CD14-positive monocyte (primary cell): ENCODE measurements at regions not wholly inside any gene's neighbourhood (a gene's known extent, or its start where the extent isn't known, plus 50 kb on each side); places are given as distances from the start of the nearest gene placed in this dataset.

Experiments used
- DNase-seq, 3 donors: peaks; one replicate each; pipeline ENCODE4 v3.0.0-alpha.2; 2011 to 2022
- H2AFZ ChIP-seq: 2 replicates; pipeline ENCODE4 v1.6.0; 2012; ENCODE audit warnings: mild to moderate bottlenecking, low read depth, low read length, inconsistent platforms; ENCODE audit not compliant: insufficient read depth, poor library complexity, severe bottlenecking
- H3K27ac ChIP-seq, 2 donors: 1 replicate in 1 of 2; 2 replicates in 1 of 2; pipeline ENCODE4 v1.5.1; 2012 to 2013; ENCODE audit warnings: low read length in 2 of 2, control low read depth in 1 of 2, inconsistent platforms in 1 of 2, low read depth in 1 of 2, mild to moderate bottlenecking in 1 of 2
- H3K27me3 ChIP-seq, 2 donors: one replicate each; pipeline versions ENCODE4 v1.6.0 to v1.6.1; 2011 to 2013; ENCODE audit warnings: low read length in 2 of 2; ENCODE audit not compliant: control insufficient read depth in 2 of 2, insufficient read depth in 2 of 2
- H3K36me3 ChIP-seq, 2 donors: replicated peaks in 1 of 2; 1 replicate in 1 of 2; 2 replicates in 1 of 2; pipeline versions ENCODE4 v1.5.1 to v1.6.1; 2012 to 2013; ENCODE audit warnings: low read length in 2 of 2, control low read depth in 1 of 2, inconsistent platforms in 1 of 2, mild to moderate bottlenecking in 1 of 2; ENCODE audit not compliant: insufficient read depth in 2 of 2, control insufficient read depth in 1 of 2
- H3K4me1 ChIP-seq, 2 donors: 1 replicate in 1 of 2; 2 replicates in 1 of 2; pipeline versions ENCODE4 v1.5.1 to v1.6.1; 2012 to 2013; ENCODE audit warnings: low read length in 2 of 2, control low read depth in 1 of 2, inconsistent platforms in 1 of 2, mild to moderate bottlenecking in 1 of 2, moderate library complexity in 1 of 2; ENCODE audit not compliant: insufficient read depth in 2 of 2, control insufficient read depth in 1 of 2
- H3K4me2 ChIP-seq: replicated peaks from 2 replicates; pipeline ENCODE3; 2012; ENCODE audit warnings: low read length, moderate library complexity, mild to moderate bottlenecking; ENCODE audit not compliant: poor library complexity, severe bottlenecking; ENCODE audit errors: extremely low read depth
- H3K4me3 ChIP-seq, 3 experiments: fragments of 200-600 bp in 1 of 3; sonication (generic) in 1 of 3; replicated peaks in 1 of 3; 1 replicate in 2 of 3; 2 replicates in 1 of 3; pipeline ENCODE4 v1.5.1; 2011 to 2013; ENCODE audit warnings: low read length in 3 of 3, mild to moderate bottlenecking in 3 of 3, control low read depth in 2 of 3, low read depth in 2 of 3, inconsistent platforms in 1 of 3, moderate library complexity in 1 of 3
- H3K79me2 ChIP-seq: 2 replicates; pipeline ENCODE4 v1.6.0; 2012; ENCODE audit warnings: mild to moderate bottlenecking, control low read depth, inconsistent platforms, low read length, moderate library complexity; ENCODE audit not compliant: insufficient read depth
- H3K9ac ChIP-seq: 2 replicates; pipeline ENCODE4 v1.6.0; 2017; ENCODE audit warnings: low read length, mild to moderate bottlenecking; ENCODE audit not compliant: insufficient read depth, poor library complexity, severe bottlenecking
- H3K9me3 ChIP-seq, 2 donors: replicated peaks in 1 of 2; 1 replicate in 1 of 2; 2 replicates in 1 of 2; pipeline versions ENCODE4 v1.5.1 to v1.6.1; 2012 to 2013; ENCODE audit warnings: low read length in 2 of 2, control low read depth in 1 of 2; ENCODE audit not compliant: control insufficient read depth in 1 of 2, insufficient read depth in 1 of 2
- H4K20me1 ChIP-seq: 2 replicates; pipeline ENCODE4 v1.6.0; 2012; ENCODE audit warnings: mild to moderate bottlenecking, low read length, control low read depth, moderate library complexity; ENCODE audit not compliant: insufficient read depth
- H3K27ac Mint-ChIP-seq, 7 donors: one replicate each; pipeline ENCODE4 v1.8.0; 2020; ENCODE audit warnings: mild to moderate bottlenecking in 7 of 7, mixed read lengths in 7 of 7, moderate library complexity in 6 of 7, inconsistent platforms in 2 of 7
- H3K27me3 Mint-ChIP-seq, 3 donors: one replicate each; pipeline ENCODE4 v1.8.0; 2021 to 2022; ENCODE audit warnings: low read depth in 3 of 3, mild to moderate bottlenecking in 3 of 3, mixed read lengths in 3 of 3, moderate library complexity in 3 of 3, inconsistent platforms in 1 of 3
- H3K36me3 Mint-ChIP-seq, 2 donors: one replicate each; pipeline ENCODE4 v1.8.0; 2020; ENCODE audit warnings: mixed read lengths in 2 of 2, inconsistent platforms in 1 of 2, mild to moderate bottlenecking in 1 of 2
- H3K4me1 Mint-ChIP-seq: one replicate; pipeline ENCODE4 v1.8.0; 2020; ENCODE audit warnings: mild to moderate bottlenecking, mixed read lengths
- H3K4me3 Mint-ChIP-seq, 2 donors: one replicate each; pipeline ENCODE4 v1.8.0; 2020; ENCODE audit warnings: mild to moderate bottlenecking in 2 of 2, mixed read lengths in 2 of 2, moderate library complexity in 1 of 2
- H3K9me3 Mint-ChIP-seq, 7 donors: one replicate each; pipeline ENCODE4 v1.8.0; 2020 to 2022; ENCODE audit warnings: mixed read lengths in 7 of 7, mild to moderate bottlenecking in 6 of 7, moderate library complexity in 6 of 7, inconsistent platforms in 2 of 7
- CTCF ChIP-seq: fragments of 200-600 bp; IDR thresholded peaks from one replicate; pipeline ENCODE4 v1.8.0; 2022; ENCODE audit warnings: antibody characterized with exemption, mild to moderate bottlenecking
- WGBS: methylation state at CpG from one replicate; pipeline ENCODE4 v1.1.5; 2013; ENCODE audit warnings: missing lambda C conversion rate; ENCODE audit not compliant: insufficient coverage; 5-methylcytosine and 5-hydroxymethylcytosine counted together
- intact Hi-C, 2 donors: fragments of 100-400 bp; cut with micrococcal nuclease; formaldehyde crosslinking; loops; one replicate each; pipeline versions ENCODE4 v1.15.0 to v1.15.1; 2023

GRCh38 chr19:28316464-28316863, 896.5 kb downstream of the UQCRFS1 start:
- H3K36me3 ChIP-seq: no peaks in the 10 kb centered on the region
- H3K4me3 Mint-ChIP-seq: no peak overlapping the region
- no peaks in the 10 kb centered on the region for H3K4me1 Mint-ChIP-seq
- no peak for DNase-seq
- H3K9me3 ChIP-seq: no peaks in the 10 kb centered on the region
- no peak overlapping the region for H3K4me2 ChIP-seq
- no peak overlapping the region for H3K27ac Mint-ChIP-seq
- peaks cover 0 to 3% (median 0%) of the 10 kb centered on the region in 3 donors for H3K27me3 Mint-ChIP-seq
- H3K36me3 Mint-ChIP-seq: no peaks in the 10 kb centered on the region
- no peaks in the 10 kb centered on the region for H3K79me2 ChIP-seq
- H3K9ac ChIP-seq: no peak overlapping the region
- no peaks in the 10 kb centered on the region for H4K20me1 ChIP-seq
- no peak overlapping the region for H3K4me3 ChIP-seq
- no peak overlapping the region for H2AFZ ChIP-seq
- H3K27ac ChIP-seq: no peak overlapping the region
- H3K27me3 ChIP-seq: no peaks in the 10 kb centered on the region
- no peak for TF ChIP-seq CTCF
- peaks cover 0 to 2% (median 0%) of the 10 kb centered on the region in 7 donors for H3K9me3 Mint-ChIP-seq
- 95% methylated on average over 3 of the region's 7 CpGs for WGBS
- no peaks in the 10 kb centered on the region for H3K4me1 ChIP-seq
- intact Hi-C loops: no loop called here

GRCh38 chr19:28314756-28315155, 898.2 kb downstream of the UQCRFS1 start:
- TF ChIP-seq CTCF: no peak
- Histone ChIP-seq H3K79me2 (no peaks in the 10 kb centered on the region), H3K27ac (no peak overlapping the region), H3K4me3 (no peak overlapping the region), H3K4me1 (no peaks in the 10 kb centered on the region), H2AFZ (no peak overlapping the region), H3K9ac (no peak overlapping the region), H4K20me1 (no peaks in the 10 kb centered on the region), H3K27me3 (no peaks in the 10 kb centered on the region), H3K36me3 (no peaks in the 10 kb centered on the region), H3K9me3 (no peaks in the 10 kb centered on the region), H3K4me2 (no peak overlapping the region)
- Mint-ChIP-seq H3K4me1 (no peaks in the 10 kb centered on the region), H3K36me3 (no peaks in the 10 kb centered on the region), H3K4me3 (no peak overlapping the region), H3K27ac (no peak overlapping the region), H3K9me3 (peaks cover 0 to 2% (median 0%) of the 10 kb centered on the region in 7 donors), H3K27me3 (peaks cover 0 to 3% (median 0%) of the 10 kb centered on the region in 3 donors)
- 96% methylated on average over 3 of the region's 3 CpGs for WGBS
- DNase-seq: no peak
- intact Hi-C loops: no loop called here
